Fibroblast of skin of scalp (primary cell): ENCODE measurements at regions not wholly inside any gene's neighbourhood (a gene's known extent, or its start where the extent isn't known, plus 50 kb on each side); places are given as distances from the start of the nearest gene placed in this dataset.

Experiments
- DNase-seq: peaks from one replicate; pipeline ENCODE4 v3.0.0-alpha.2; 2013

DNA sequence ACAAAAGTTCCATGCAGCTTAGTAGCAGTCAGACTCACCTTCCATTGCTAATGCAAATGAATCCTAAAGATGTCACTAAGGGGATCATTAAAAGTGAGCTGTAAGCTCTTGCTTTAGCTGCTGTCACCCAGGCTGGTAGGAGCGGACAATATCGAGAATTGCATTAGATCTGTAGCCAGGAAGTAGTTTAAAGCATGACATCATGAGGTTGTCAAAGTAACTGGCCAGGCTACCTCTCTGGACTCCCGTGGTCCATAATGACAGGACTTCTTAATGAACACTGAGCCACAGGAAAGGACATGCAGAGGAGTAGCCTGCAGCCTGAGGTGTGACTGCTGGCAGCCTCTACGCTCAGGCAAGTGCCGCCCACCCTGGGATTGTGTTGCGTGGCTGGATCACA, 522.3 kb upstream of the NBEA start:
- DNase-seq, result no peak

GRCh38 chr13:34420702-34421346, 521.2 kb upstream of the NBEA start:
- no peak for DNase-seq

DNA sequence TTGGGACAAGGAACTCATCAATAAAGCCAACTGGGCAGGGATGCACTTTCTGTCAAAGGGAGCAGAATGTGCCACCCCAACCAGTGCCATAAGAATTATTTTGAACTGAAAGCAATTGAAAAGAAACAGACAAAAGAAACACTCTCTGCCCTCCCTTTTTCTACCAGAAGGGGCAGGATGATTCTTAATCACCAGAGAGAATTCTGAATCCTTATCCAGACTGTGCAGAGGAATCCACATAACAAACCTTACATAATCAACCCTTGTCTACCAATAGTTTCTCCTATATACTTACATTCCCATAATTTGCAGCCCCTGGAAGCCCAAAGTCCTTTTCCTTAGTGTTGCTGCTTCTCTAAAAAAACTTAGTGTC, 520.7 kb upstream of the NBEA start:
- DNase-seq, result no peak

DNA sequence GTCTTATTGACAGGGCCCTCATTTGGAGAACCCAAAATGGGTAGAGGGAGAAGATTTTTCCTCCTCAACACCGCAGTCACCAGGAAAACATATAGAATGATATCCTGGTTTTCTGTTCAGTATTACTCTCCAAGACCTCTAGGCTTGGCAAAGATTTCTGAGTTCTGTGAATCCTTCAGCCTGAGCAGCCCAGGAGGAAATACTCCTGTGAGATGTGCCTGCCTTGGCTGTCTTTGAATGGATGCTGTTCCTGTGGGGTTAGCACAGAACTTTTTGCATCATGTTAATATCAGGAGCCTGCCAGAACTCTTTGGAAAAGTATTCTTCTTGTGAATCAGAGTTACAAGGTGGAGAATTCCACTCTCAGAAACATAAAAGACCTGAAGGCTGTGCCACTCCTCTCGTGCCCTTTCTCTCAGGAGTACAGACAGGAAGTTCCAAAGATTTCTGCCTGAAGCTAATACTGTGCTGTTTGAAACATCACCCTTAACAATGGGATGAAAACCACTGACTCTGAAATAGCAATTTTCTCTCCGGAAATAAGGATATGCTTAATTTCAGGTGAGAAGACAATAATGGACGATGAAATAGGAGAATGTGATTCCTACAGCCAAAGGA, 520.1 kb upstream of the NBEA start:
- DNase-seq, result no peak

- no peak for DNase-seq
These were observed 519.1 kb upstream of the NBEA start for GRCh38 chr13:34422956-34423355.

- no peak for DNase-seq
These were observed 516.6 kb upstream of the NBEA start for GRCh38 chr13:34425327-34425949.

DNA sequence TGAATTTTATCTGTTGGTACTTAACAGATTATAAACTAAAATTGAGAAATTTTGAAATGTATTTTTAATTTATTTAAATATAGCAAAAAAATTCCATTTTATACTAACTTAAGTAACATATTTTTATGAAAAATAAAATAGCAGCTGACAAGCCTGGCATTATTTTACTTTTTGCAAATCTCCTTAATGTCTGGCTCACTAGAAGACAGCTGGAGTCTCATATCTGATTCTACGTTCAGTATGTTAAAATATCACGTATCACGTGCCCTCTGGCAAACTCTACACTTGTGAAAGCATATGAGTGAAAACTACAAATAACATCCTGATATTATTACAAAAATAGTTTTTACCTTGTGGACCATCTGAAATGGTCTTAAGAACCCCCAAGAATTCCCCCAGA, 513.2 kb upstream of the NBEA start:
- no peak for DNase-seq

DNA sequence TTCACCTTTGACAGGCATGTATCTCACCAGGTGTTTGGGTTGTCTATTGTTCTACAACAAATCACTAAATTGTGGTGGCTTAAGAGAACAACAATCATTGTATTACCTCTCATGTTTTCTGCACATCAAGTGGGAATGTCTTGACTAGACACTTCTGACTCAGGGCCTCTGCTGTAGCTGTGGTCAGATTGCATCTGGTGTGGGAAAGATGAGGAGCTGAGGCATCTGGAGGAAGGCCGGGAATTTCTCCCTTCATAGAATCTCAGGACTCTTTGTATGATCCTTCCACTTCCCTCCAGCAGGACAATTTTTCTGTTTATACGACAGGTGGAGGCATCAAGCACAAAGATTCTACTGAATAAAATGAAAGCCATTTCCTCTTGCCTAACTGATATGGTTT, 511.8 kb upstream of the NBEA start:
- peak; percentile 24 for DNase-seq

DNA sequence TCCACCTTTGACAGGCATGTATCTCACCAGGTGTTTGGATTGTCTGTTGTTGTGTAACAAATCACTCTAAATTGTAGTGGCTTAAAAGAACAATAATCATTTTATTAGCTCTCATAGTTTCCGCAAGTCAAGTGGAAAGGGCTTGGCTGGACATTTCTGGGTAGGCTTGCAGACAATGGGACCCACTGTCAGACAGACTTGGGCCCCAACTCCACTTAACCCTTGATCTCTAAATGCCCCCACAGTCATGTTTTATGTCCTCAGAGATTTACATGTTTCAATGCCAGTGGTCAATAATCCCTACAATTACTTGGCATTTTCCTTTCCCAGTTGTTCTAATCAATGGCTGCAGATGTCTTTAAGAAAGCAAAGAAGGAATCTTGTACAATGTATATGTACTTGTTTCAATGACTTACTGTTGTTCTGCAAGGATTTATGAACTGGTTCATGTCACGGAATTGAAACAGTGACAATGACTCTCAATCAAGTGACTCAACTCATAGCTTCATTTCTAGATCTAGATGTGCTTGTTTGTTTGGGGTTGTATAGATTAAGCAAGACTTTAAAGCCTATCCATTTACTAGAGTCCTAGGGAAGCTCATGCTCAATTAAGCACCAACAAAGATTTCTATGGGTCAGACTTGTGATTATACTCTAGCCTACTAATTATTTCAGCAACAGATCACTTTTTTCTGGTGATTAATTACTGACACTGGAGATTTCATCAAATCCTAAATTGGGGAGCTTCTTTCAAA, 510.1 kb upstream of the NBEA start:
- no peak for DNase-seq

DNA sequence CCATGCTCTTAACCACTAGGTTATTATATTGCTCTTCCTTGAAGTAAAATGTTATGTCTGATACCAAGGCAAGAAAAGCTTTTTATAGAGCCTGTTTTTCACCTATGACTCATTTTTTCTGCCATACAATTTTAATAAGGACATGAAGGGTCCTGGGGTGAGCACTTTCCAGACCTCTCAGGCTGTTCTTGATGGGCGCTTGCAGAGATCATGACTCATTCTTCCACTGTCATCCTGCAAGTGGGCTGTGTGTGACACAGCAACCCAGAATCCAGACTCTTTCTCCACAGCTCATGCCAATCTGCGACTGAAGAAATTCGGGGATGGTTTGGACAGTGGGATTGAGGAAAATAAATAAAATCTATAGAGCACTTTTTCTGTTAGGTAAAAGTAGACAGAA, 506.7 kb upstream of the NBEA start:
- peak; percentile 65 for DNase-seq

DNA sequence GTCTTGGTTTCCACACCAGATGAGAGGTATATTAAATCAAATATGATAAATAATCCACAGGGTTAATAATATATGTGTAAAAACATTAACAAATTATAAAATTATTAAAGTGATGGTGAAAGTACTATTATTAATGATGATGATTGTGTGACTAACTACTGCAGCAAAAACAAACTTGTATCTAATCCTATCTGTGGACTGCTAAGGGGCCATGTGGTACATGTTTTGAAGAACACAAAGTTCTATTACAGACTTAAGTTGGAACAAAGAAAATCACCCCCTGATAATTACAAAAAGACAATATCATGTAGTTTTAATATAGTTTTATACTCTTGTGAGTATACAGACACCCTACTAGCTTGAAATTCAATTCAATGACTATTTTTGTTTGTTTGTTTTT, 504.2 kb upstream of the NBEA start:
- DNase-seq, result no peak

- no peak for DNase-seq
These were observed 489.2 kb upstream of the NBEA start for GRCh38 chr13:34452831-34453230.

- no peak for DNase-seq
These were observed 483.0 kb upstream of the NBEA start for GRCh38 chr13:34458756-34459715.

- DNase-seq, result no peak
These were observed 482.2 kb upstream of the NBEA start for GRCh38 chr13:34459856-34460255.

GRCh38 chr13:34462843-34463242, 479.2 kb upstream of the NBEA start:
- peak; percentile 67 for DNase-seq

GRCh38 chr13:34464011-34464410, 478.1 kb upstream of the NBEA start:
- DNase-seq, result no peak

DNA sequence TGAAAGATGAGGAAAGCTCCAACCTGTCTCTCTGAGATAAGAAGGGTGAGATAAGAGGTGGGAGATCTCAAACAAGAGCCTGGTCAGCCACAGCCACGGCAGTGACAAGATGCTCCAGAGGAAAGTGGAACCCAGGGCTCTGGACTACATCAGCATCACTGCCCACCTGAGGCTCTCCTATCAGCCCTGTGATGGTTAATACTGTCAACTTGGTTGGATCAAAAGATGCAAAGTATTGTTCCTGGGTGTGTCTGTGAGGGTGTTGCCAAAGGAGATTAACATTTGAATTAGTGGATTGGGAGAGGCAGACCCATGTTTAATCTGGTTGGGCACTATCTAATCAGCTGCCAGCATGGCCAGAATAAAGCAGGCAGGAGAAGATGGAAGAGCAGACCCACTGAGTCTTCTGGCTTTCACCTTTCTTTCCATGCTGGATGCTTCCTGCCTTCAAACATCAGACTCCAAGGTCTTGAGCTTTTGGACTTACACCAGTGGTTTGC, 476.6 kb upstream of the NBEA start:
- DNase-seq, result no peak

- no peak for DNase-seq
These were observed 475.8 kb upstream of the NBEA start for GRCh38 chr13:34466301-34466700.

DNA sequence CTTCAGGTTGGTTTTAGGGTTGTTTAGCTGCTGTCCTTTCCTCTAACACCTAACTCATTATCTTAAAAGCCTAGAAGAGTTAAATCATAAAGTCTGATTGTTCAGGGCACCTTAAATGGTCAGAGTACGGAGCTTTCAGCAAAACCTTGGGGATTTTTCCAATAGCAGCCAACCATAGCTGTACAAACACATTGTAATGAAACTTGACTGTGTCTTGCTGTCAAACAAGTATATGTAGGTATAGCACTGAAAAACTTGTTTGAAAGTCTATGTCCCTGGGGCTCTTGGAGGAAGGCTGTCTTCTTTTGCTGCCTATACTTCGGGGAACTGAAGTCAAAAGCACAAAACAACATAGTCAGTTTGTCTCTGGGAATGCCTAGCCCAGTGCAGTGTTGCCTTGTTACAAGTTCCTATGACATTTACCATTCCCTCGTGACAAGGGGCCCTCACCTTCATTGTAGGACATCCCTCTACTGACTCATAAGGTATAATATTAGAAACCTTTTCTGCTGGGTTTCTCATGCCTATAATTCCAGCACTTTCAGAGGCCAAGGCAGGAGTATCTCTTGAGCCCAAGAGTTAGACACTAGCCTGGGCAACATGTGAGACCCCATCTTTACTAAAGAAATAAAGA, 474.5 kb upstream of the NBEA start:
- DNase-seq, result no peak

DNA sequence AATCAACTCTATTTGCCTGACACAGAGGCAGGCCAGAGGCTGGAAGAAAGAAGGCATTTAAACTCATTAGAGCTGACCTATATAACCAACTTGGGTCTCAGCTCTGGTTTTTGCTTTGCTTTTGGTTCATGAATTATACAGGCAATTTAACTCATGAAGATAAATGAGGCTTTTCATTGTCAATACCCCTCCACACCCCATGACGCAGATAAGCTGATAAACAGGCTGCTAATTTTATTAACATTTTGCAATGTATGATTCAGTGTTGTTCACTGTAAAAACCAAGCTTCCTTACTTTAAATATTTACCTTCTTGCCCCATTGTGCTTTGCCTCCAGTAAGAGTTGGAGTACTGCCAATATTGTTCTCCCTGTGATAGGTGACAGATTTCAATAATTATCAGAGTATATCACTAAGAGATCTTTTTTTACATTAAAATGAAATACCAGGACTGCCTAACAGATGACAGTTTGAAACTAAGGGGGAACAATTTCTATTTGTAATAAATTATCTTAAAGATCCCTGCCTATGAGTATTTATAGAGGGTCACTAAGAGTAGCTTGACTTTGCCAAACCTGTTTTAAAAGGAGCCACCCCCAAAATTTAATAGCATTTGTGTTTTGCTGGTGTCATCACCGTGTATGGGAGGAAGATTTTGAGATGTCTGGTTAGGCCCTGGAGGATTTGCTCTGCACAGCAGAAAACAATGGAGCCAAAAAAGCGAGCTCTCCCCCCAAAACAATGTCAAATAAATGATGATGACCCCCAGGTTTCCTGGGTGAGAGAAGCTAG, 472.7 kb upstream of the NBEA start:
- DNase-seq, result no peak
